PC-9 (cell line): ENCODE measurements at regions not wholly inside any gene's neighbourhood (a gene's known extent, or its start where the extent isn't known, plus 50 kb on each side); places are given as distances from the start of the nearest gene placed in this dataset.

Experiments used
- CTCF ChIP-seq: fragments of 200-600 bp; sonication (generic); conservative IDR thresholded peaks from 2 replicates; pipeline ENCODE4 v1.6.1; 2017; ENCODE audit warnings: mixed run types, antibody characterized with exemption, mild to moderate bottlenecking, moderate library complexity
- EZH2 ChIP-seq: fragments of 200-600 bp; sonication (generic); IDR thresholded peaks from 2 replicates; pipeline ENCODE4 v1.8.0; 2017; ENCODE audit warnings: antibody characterized with exemption, low read depth

DNA sequence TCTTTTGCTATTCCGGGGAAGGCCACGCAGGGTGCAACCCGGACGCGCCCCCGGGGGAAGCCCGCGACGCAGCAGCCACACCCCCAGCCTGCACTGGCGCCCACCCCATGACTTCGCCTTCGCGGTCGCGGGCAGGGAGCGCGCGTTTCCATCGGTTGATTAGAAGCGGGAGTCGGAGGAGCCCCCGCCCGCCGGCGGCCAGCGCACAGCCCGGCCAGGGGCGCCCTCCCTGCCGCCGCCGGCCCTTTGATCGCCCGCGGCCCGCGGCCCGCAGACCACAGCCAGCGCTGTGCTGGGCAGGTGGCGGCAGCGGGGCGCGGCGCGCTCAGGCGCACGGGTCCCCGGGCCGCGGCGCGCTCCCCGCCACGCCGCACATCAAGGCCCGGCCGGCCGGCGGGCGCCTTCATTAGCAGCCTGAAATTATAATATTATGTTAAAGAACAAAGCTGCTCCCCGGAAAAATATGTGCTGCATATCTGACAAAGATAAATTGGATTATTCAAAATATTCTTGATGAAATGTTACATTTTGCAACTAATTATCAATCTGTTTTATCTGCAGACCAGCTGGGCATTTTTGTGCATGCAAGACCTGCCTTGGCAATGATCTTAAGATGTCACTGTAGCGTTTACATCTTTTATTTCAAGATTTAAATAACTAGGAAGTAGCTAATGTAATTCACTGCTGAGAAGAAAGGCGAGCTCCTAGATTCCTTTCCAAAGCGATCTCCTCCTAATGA is 160.7 kb upstream of the MKI67 start:
- TF ChIP-seq CTCF = no peak
- TF ChIP-seq EZH2 = no peak
